ENCODE measurements at regions not wholly inside any gene's neighbourhood (a gene's known extent, or its start where the extent isn't known, plus 50 kb on each side); places are given as distances from the start of the nearest gene placed in this dataset.

- TF ChIP-seq FOXP2 (optimal IDR thresholded peaks at IDR 0.05; ENCODE audit: control extremely low read depth, extremely low read length, insufficient read depth) = no peak
- no peak for TF ChIP-seq EZH2 (IDR thresholded peaks at IDR 0.05)
- no peak for TF ChIP-seq POLR2AphosphoS5 (IDR thresholded peaks at IDR 0.05; ENCODE audit: borderline replicate concordance, low read depth, low read length)
- H3K9me3 ChIP-seq (ENCODE audit: low read depth, low read length) = no peaks in the 10 kb centered on the region
Measured at GRCh38 chr7:47221826-47222225, 360.1 kb downstream of the TNS3 start.

GRCh38 chr7:47218378-47219176 lies 363.3 kb downstream of the TNS3 start:
- Histone ChIP-seq H3K36me3 (ENCODE audit: insufficient read depth, low read length) (no peaks in the 10 kb centered on the region), H3K9ac (ENCODE audit: insufficient read length) (no peak overlapping the region), H3K27ac (no peak overlapping the region), H3K9me3 (ENCODE audit: low read depth, low read length) (no peaks in the 10 kb centered on the region), H3K4me3 (no peak overlapping the region)
- DNase-seq (ENCODE audit: low read depth, low spot score) = no peak
- no peak for TF ChIP-seq EZH2 (IDR thresholded peaks at IDR 0.05)
- no peak for TF ChIP-seq POLR2AphosphoS5 (IDR thresholded peaks at IDR 0.05; ENCODE audit: borderline replicate concordance, low read depth, low read length)
- no peak for TF ChIP-seq FOXP2 (optimal IDR thresholded peaks at IDR 0.05; ENCODE audit: control extremely low read depth, extremely low read length, insufficient read depth)

More at GRCh38 chr7:47221826-47222225, 360.1 kb downstream of the TNS3 start:
- no peak overlapping the region for H3K9ac ChIP-seq (ENCODE audit: insufficient read length)
- no peak overlapping the region for H3K4me3 ChIP-seq
- no peaks in the 10 kb centered on the region for H3K36me3 ChIP-seq (ENCODE audit: insufficient read depth, low read length)
- no peak overlapping the region for H3K27ac ChIP-seq
- no peak for DNase-seq (ENCODE audit: low read depth, low spot score)

- H3K36me3 ChIP-seq (ENCODE audit: insufficient read depth, low read length) = no peaks in the 10 kb centered on the region
- no peak overlapping the region for H3K4me3 ChIP-seq
- no peak overlapping the region for H3K27ac ChIP-seq
- no peak for DNase-seq (ENCODE audit: low read depth, low spot score)
- no peak overlapping the region for H3K9ac ChIP-seq (ENCODE audit: insufficient read length)
- H3K9me3 ChIP-seq (ENCODE audit: low read depth, low read length) = no peaks in the 10 kb centered on the region
- TF ChIP-seq FOXP2 (optimal IDR thresholded peaks at IDR 0.05; ENCODE audit: control extremely low read depth, extremely low read length, insufficient read depth) = no peak
- no peak for TF ChIP-seq POLR2AphosphoS5 (IDR thresholded peaks at IDR 0.05; ENCODE audit: borderline replicate concordance, low read depth, low read length)
- TF ChIP-seq EZH2 (IDR thresholded peaks at IDR 0.05) = no peak
Measured at GRCh38 chr7:47217570-47218360, 364.1 kb downstream of the TNS3 start.

- no peak overlapping the region for H3K4me3 ChIP-seq
- no peak overlapping the region for H3K27ac ChIP-seq
- TF ChIP-seq POLR2AphosphoS5 (IDR thresholded peaks at IDR 0.05; ENCODE audit: borderline replicate concordance, low read depth, low read length) (no peak), EZH2 (IDR thresholded peaks at IDR 0.05) (no peak), FOXP2 (optimal IDR thresholded peaks at IDR 0.05; ENCODE audit: control extremely low read depth, extremely low read length, insufficient read depth) (no peak)
- H3K9me3 ChIP-seq (ENCODE audit: low read depth, low read length) = no peaks in the 10 kb centered on the region
- H3K36me3 ChIP-seq (ENCODE audit: insufficient read depth, low read length) = no peaks in the 10 kb centered on the region
- no peak overlapping the region for H3K9ac ChIP-seq (ENCODE audit: insufficient read length)
- DNase-seq (ENCODE audit: low read depth, low spot score) = no peak
Measured at GRCh38 chr7:47217086-47217485, 364.8 kb downstream of the TNS3 start.

- H3K9ac ChIP-seq (ENCODE audit: insufficient read length) = no peak overlapping the region
- H3K4me3 ChIP-seq = no peak overlapping the region
- H3K27ac ChIP-seq = no peak overlapping the region
- no peaks in the 10 kb centered on the region for H3K36me3 ChIP-seq (ENCODE audit: insufficient read depth, low read length)
- no peak for DNase-seq (ENCODE audit: low read depth, low spot score)
- no peak for TF ChIP-seq EZH2 (IDR thresholded peaks at IDR 0.05)
- TF ChIP-seq FOXP2 (optimal IDR thresholded peaks at IDR 0.05; ENCODE audit: control extremely low read depth, extremely low read length, insufficient read depth) = no peak
- no peak for TF ChIP-seq POLR2AphosphoS5 (IDR thresholded peaks at IDR 0.05; ENCODE audit: borderline replicate concordance, low read depth, low read length)
- H3K9me3 ChIP-seq (ENCODE audit: low read depth, low read length) = no peaks in the 10 kb centered on the region
Measured at GRCh38 chr7:47216439-47216838, 365.5 kb downstream of the TNS3 start.

- no peaks in the 10 kb centered on the region for H3K9me3 ChIP-seq (ENCODE audit: low read depth, low read length)
- TF ChIP-seq FOXP2 (optimal IDR thresholded peaks at IDR 0.05; ENCODE audit: control extremely low read depth, extremely low read length, insufficient read depth) = no peak
- no peak for TF ChIP-seq EZH2 (IDR thresholded peaks at IDR 0.05)
- no peak for TF ChIP-seq POLR2AphosphoS5 (IDR thresholded peaks at IDR 0.05; ENCODE audit: borderline replicate concordance, low read depth, low read length)
- no peaks in the 10 kb centered on the region for H3K36me3 ChIP-seq (ENCODE audit: insufficient read depth, low read length)
- no peak overlapping the region for H3K4me3 ChIP-seq
- no peak overlapping the region for H3K27ac ChIP-seq
- H3K9ac ChIP-seq (ENCODE audit: insufficient read length) = no peak overlapping the region
- DNase-seq (ENCODE audit: low read depth, low spot score) = no peak
Measured at GRCh38 chr7:47215640-47216039, 366.3 kb downstream of the TNS3 start.

- no peak overlapping the region for H3K4me3 ChIP-seq
- DNase-seq (ENCODE audit: low read depth, low spot score) = no peak
- no peak overlapping the region for H3K27ac ChIP-seq
- no peaks in the 10 kb centered on the region for H3K9me3 ChIP-seq (ENCODE audit: low read depth, low read length)
- H3K9ac ChIP-seq (ENCODE audit: insufficient read length) = no peak overlapping the region
- TF ChIP-seq FOXP2 (optimal IDR thresholded peaks at IDR 0.05; ENCODE audit: control extremely low read depth, extremely low read length, insufficient read depth) = no peak
- no peak for TF ChIP-seq EZH2 (IDR thresholded peaks at IDR 0.05)
- TF ChIP-seq POLR2AphosphoS5 (IDR thresholded peaks at IDR 0.05; ENCODE audit: borderline replicate concordance, low read depth, low read length) = no peak
- H3K36me3 ChIP-seq (ENCODE audit: insufficient read depth, low read length) = no peaks in the 10 kb centered on the region
Measured at GRCh38 chr7:47215049-47215448, 366.9 kb downstream of the TNS3 start.

GRCh38 chr7:47213276-47213675 lies 368.6 kb downstream of the TNS3 start:
- no peak for DNase-seq (ENCODE audit: low read depth, low spot score)
- Histone ChIP-seq H3K9me3 (ENCODE audit: low read depth, low read length) (no peaks in the 10 kb centered on the region), H3K36me3 (ENCODE audit: insufficient read depth, low read length) (no peaks in the 10 kb centered on the region), H3K27ac (no peak overlapping the region), H3K9ac (ENCODE audit: insufficient read length) (no peak overlapping the region), H3K4me3 (no peak overlapping the region)
- TF ChIP-seq POLR2AphosphoS5 (IDR thresholded peaks at IDR 0.05; ENCODE audit: borderline replicate concordance, low read depth, low read length) (no peak), FOXP2 (optimal IDR thresholded peaks at IDR 0.05; ENCODE audit: control extremely low read depth, extremely low read length, insufficient read depth) (no peak), EZH2 (IDR thresholded peaks at IDR 0.05) (no peak)

All from SK-N-MC (cell line).